Erythroblast (primary cell): ENCODE measurements at regions not wholly inside any gene's neighbourhood (a gene's known extent, or its start where the extent isn't known, plus 50 kb on each side); places are given as distances from the start of the nearest gene placed in this dataset.

Experiments
- GATA1 ChIP-seq: IDR thresholded peaks from 2 replicates; pipeline ENCODE4 v1.6.1; 2011; ENCODE audit warnings: low read depth, mild to moderate bottlenecking, control low read depth, low read length, moderate library complexity
- POLR2A ChIP-seq: IDR thresholded peaks from 2 replicates; pipeline ENCODE4 v1.6.1; 2011; ENCODE audit warnings: mild to moderate bottlenecking, low read length

DNA sequence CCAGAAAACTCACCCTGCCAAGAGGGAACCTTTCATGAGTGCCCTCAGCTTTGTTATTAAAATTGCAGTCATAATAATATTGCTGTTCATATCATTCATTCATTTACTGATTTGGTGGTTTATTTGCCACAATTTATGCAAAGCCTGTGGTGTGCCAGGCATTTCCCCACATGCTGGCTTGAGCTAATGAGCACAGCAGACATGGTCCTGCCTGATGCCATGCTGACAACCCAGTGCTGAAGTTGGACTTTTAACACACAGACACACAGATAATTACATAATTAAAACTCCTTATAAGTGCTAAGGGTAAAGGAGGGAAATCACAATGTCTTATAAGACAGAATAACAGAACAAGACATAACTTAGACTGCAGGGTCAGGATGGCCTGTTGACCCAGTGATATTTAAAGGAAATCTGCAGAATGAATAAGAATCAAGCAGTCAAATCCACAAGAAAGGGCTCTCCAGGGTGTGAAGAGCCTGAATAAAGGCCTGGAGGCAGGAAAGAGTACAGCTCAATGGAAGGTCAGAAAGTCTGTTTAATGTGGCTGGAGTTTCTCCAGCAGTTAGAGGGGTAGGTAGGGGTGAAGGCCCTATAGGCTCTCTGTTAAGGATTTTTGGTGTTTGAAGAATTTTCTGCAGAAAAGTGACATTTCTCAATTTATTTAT is 196.9 kb upstream of the CDH11 start:
- TF ChIP-seq POLR2A (no peak), GATA1 (no peak)
